ENCODE measurements at regions not wholly inside any gene's neighbourhood (a gene's known extent, or its start where the extent isn't known, plus 50 kb on each side); places are given as distances from the start of the nearest gene placed in this dataset.

DNA sequence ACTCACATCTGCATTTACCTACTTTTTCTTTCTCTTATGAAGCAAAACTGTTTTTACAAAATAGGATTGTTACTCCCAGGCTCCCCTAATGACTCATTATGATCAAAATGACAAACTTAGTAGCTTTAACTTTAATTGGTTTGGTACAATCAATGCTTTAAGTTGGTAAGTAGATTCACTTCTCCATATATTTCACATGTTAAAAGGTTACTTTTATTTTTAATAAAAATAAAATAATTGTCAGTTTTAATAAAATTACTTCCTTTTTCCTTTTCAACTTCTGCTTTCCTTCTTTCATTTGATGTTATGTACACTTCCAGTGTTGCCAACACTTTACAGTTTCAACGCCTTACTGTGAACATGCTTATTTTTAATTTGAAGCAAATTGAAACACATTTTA lies 477.6 kb downstream of the SETD4 start:
- Histone ChIP-seq H3F3A (ENCODE audit: low read depth) (no peaks in the 10 kb centered on the region), H3K79me2 (ENCODE audit: insufficient read depth, low read length) (no peaks in the 10 kb centered on the region), H4K20me1 (ENCODE audit: insufficient read depth, low read length, poor library complexity, severe bottlenecking) (no peaks in the 10 kb centered on the region), H3K4me2 (ENCODE audit: low read depth, low read length, poor library complexity, severe bottlenecking) (no peak overlapping the region), H3K9me2 (replicated peaks; ENCODE audit: low read depth, low read length) (no peaks in the 10 kb centered on the region), H3K4me1 (ENCODE audit: insufficient read depth, low read length, poor library complexity, severe bottlenecking) (no peaks in the 10 kb centered on the region), H2AFZ (ENCODE audit: low read length) (no peak overlapping the region), H3K9me3 (ENCODE audit: insufficient read depth, low read depth, low read length) (no peaks in the 10 kb centered on the region), H3K27me3 (ENCODE audit: insufficient read depth, low read length, poor library complexity, severe bottlenecking) (peaks cover 23% of the 10 kb centered on the region), H3K36me3 (ENCODE audit: insufficient read depth, low read length) (no peaks in the 10 kb centered on the region), H3K4me3 (ENCODE audit: low read length, poor library complexity, severe bottlenecking) (no peak overlapping the region), H3K9ac (ENCODE audit: low read depth, low read length, poor library complexity, severe bottlenecking) (no peak overlapping the region)
- TF ChIP-seq CTCF (conservative IDR thresholded peaks at IDR 0.05; ENCODE audit: low read length) (no peak), EZH2phosphoT487 (IDR thresholded peaks at IDR 0.05; ENCODE audit: borderline replicate concordance) (no peak)

DNA sequence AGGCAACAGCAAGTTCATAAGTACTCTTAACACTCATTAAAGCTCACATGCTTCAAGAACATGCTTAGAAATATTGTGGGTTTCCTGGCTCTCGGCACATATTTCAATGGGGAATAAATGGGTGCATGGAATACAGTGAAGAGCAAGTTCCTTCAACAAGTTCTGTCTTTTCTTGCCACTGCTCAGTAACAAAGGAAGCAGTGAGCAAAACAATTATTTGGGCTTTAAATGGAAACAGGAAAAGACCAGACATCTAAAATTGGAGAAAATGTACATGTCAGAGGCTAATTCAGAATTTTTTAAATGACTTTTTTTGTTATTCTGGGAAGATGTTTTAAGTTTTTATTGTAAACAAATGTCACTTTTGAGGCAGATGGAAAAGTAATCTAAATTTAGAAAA lies 478.7 kb downstream of the SETD4 start:
- Histone ChIP-seq H3K27me3 (ENCODE audit: insufficient read depth, low read length, poor library complexity, severe bottlenecking) (peaks cover 21% of the 10 kb centered on the region), H3K4me1 (ENCODE audit: insufficient read depth, low read length, poor library complexity, severe bottlenecking) (no peaks in the 10 kb centered on the region), H3K9me3 (ENCODE audit: insufficient read depth, low read depth, low read length) (no peaks in the 10 kb centered on the region), H3K36me3 (ENCODE audit: insufficient read depth, low read length) (no peaks in the 10 kb centered on the region), H4K20me1 (ENCODE audit: insufficient read depth, low read length, poor library complexity, severe bottlenecking) (no peaks in the 10 kb centered on the region), H3K4me2 (ENCODE audit: low read depth, low read length, poor library complexity, severe bottlenecking) (no peak overlapping the region), H3K4me3 (ENCODE audit: low read length, poor library complexity, severe bottlenecking) (no peak overlapping the region), H3F3A (ENCODE audit: low read depth) (no peaks in the 10 kb centered on the region), H3K79me2 (ENCODE audit: insufficient read depth, low read length) (no peaks in the 10 kb centered on the region), H3K9me2 (replicated peaks; ENCODE audit: low read depth, low read length) (no peaks in the 10 kb centered on the region), H2AFZ (ENCODE audit: low read length) (no peak overlapping the region), H3K9ac (ENCODE audit: low read depth, low read length, poor library complexity, severe bottlenecking) (no peak overlapping the region)
- TF ChIP-seq EZH2phosphoT487 (IDR thresholded peaks at IDR 0.05; ENCODE audit: borderline replicate concordance), result no peak

GRCh38 chr21:35579520-35580293 lies 480.6 kb downstream of the SETD4 start:
- Histone ChIP-seq H3F3A (ENCODE audit: low read depth) (no peaks in the 10 kb centered on the region), H3K79me2 (ENCODE audit: insufficient read depth, low read length) (no peaks in the 10 kb centered on the region), H3K9me2 (replicated peaks; ENCODE audit: low read depth, low read length) (no peaks in the 10 kb centered on the region), H3K9me3 (ENCODE audit: insufficient read depth, low read depth, low read length) (no peaks in the 10 kb centered on the region), H3K27me3 (ENCODE audit: insufficient read depth, low read length, poor library complexity, severe bottlenecking) (peaks cover 5% of the 10 kb centered on the region), H3K36me3 (ENCODE audit: insufficient read depth, low read length) (no peaks in the 10 kb centered on the region), H3K9ac (ENCODE audit: low read depth, low read length, poor library complexity, severe bottlenecking) (no peak overlapping the region), H2AFZ (ENCODE audit: low read length) (no peak overlapping the region), H4K20me1 (ENCODE audit: insufficient read depth, low read length, poor library complexity, severe bottlenecking) (no peaks in the 10 kb centered on the region), H3K4me1 (ENCODE audit: insufficient read depth, low read length, poor library complexity, severe bottlenecking) (no peaks in the 10 kb centered on the region), H3K4me2 (ENCODE audit: low read depth, low read length, poor library complexity, severe bottlenecking) (no peak overlapping the region), H3K4me3 (ENCODE audit: low read length, poor library complexity, severe bottlenecking) (no peak overlapping the region)
- TF ChIP-seq CTCF (conservative IDR thresholded peaks at IDR 0.05; ENCODE audit: low read length) (no peak), EZH2phosphoT487 (IDR thresholded peaks at IDR 0.05; ENCODE audit: borderline replicate concordance) (no peak)
